ENCODE measurements at regions not wholly inside any gene's neighbourhood (a gene's known extent, or its start where the extent isn't known, plus 50 kb on each side); places are given as distances from the start of the nearest gene placed in this dataset.
"Not testable (repeated sequence)": the region's sequence is repeated elsewhere in the genome, so short reads cannot be mapped to it uniquely, and the experiment has no call there.

DNA sequence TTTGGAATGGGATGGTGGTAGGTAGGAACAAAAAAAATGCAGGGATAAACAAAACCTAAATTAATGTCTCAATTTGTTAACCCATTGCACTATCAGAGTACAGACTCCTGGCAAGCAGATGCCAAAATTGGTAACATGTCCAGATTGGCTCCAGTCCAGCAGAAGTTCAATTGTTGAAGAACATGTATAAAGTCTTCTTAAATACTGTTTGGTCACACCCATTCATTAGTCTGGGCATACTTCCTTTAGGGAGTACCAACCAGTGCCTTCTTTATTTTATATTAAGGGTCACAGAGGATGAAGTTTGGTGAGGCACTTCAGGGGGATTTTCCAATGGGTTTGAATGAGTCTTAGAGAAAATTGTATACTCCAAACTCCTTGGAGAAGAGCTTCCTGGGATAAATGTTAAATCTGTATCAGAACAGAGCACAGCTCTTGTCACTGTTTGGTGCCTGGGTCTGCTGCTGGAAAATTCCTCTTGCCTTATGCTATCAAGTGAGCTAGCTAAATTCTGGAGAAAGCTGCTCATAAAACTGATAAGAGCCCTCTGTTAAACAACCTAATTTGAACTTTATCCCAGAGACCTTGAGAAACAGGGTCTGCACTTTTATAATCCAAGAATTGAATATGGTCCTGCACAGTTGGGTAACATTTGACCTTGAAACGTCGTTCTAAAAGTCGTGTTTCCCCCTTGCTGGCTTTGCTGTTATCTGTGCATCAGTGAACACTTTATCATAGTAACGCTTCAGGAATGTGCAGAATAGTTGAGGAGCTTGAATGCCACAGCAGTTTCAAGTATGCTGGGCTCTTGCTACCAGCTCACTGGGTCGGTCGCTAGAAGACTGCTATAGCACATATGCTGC is 334.1 kb upstream of the CITED2 start:
- Mint-ChIP-seq H3K4me3 (no peak overlapping the region), H3K9me3 (ENCODE audit: insufficient read depth) (no peaks in the 10 kb centered on the region), H3K36me3 (ENCODE audit: low read depth) (no peaks in the 10 kb centered on the region), H3K27me3 (ENCODE audit: low read depth) (peaks cover 2% of the 10 kb centered on the region), H3K4me1 (ENCODE audit: low read depth) (no peaks in the 10 kb centered on the region), H3K27ac (no peak overlapping the region)
- ChIA-PET CTCF (no interaction called here), POLR2A (interaction anchor here (0.6 kb wide), 1 partner anchor 22 kb away, joined by 3 read pairs; no protein-coding TSS in a partner anchor)
- ATAC-seq, result no peak
- DNase-seq, result no peak

GRCh38 chr6:139706912-139707311 is 332.5 kb upstream of the CITED2 start:
- no peak overlapping the region for H3K27ac Mint-ChIP-seq
- DNase-seq, result no peak
- POLR2A ChIA-PET, result no interaction called here
- no peaks in the 10 kb centered on the region for H3K36me3 Mint-ChIP-seq (ENCODE audit: low read depth)
- CTCF ChIA-PET, result no interaction called here
- no peak for ATAC-seq
- no peak overlapping the region for H3K4me3 Mint-ChIP-seq
- no peaks in the 10 kb centered on the region for H3K4me1 Mint-ChIP-seq (ENCODE audit: low read depth)
- no peaks in the 10 kb centered on the region for H3K27me3 Mint-ChIP-seq (ENCODE audit: low read depth)
- H3K9me3 Mint-ChIP-seq (ENCODE audit: insufficient read depth), result no peaks in the 10 kb centered on the region

DNA sequence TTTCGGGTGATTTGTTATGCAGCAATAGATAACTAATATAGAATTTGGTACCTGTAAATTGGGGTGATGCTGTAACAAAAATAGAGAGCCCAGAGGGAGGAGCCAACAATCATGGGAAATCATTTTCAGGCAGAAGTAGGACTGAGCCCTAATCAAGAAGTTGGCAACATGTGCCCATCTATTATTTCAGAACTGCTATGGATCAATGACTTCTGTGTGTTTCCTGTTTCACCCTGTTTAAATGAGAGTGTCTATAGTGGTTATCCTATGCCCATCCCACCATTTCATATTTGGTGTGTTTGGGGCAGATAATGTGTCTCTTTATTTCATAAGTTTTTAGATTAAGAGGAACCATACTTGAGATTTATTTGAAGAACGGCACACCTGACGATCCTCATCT is 330.8 kb upstream of the CITED2 start:
- no peak for DNase-seq
- ChIA-PET POLR2A (no interaction called here), CTCF (no interaction called here)
- H3K27me3 Mint-ChIP-seq (ENCODE audit: low read depth), result no peaks in the 10 kb centered on the region
- H3K36me3 Mint-ChIP-seq (ENCODE audit: low read depth), result no peaks in the 10 kb centered on the region
- no peaks in the 10 kb centered on the region for H3K9me3 Mint-ChIP-seq (ENCODE audit: insufficient read depth)
- no peak overlapping the region for H3K4me3 Mint-ChIP-seq
- no peaks in the 10 kb centered on the region for H3K4me1 Mint-ChIP-seq (ENCODE audit: low read depth)
- no peak for ATAC-seq
- H3K27ac Mint-ChIP-seq, result no peak overlapping the region

- ChIA-PET POLR2A (interaction anchor here (0.6 kb wide), 1 partner anchor 17 kb away, joined by 3 read pairs; no protein-coding TSS in a partner anchor), CTCF (no interaction called here)
- DNase-seq (no peak), ATAC-seq (no peak)
- no peaks in the 10 kb centered on the region for H3K27me3 Mint-ChIP-seq (ENCODE audit: low read depth)
- no peaks in the 10 kb centered on the region for H3K9me3 Mint-ChIP-seq (ENCODE audit: insufficient read depth)
- H3K27ac Mint-ChIP-seq, result no peak overlapping the region
- H3K36me3 Mint-ChIP-seq (ENCODE audit: low read depth), result no peaks in the 10 kb centered on the region
- no peaks in the 10 kb centered on the region for H3K4me1 Mint-ChIP-seq (ENCODE audit: low read depth)
- H3K4me3 Mint-ChIP-seq, result no peak overlapping the region
Observed at GRCh38 chr6:139703780-139704179, 329.3 kb upstream of the CITED2 start.

DNA sequence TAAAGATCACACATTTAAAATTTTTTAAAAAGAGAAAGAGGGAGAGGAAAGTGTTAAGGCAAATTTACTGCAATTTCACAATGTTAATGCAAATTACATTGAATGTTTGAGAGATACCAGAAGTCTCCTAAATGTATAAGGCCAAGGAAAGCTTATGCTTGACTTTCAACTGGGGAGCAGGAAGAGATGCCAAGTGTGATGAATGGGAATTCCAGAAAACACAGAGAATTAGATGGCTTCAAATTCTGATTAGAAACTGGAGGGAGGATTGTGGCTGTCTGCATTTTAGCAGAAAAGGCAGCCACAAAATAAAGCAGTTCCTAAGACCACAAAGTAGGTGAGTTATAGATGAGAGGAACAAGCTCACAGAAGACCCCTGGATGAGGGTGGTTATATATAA is 328.3 kb upstream of the CITED2 start:
- H3K9me3 Mint-ChIP-seq (ENCODE audit: insufficient read depth), result no peaks in the 10 kb centered on the region
- H3K27me3 Mint-ChIP-seq (ENCODE audit: low read depth), result no peaks in the 10 kb centered on the region
- no peaks in the 10 kb centered on the region for H3K36me3 Mint-ChIP-seq (ENCODE audit: low read depth)
- CTCF ChIA-PET, result no interaction called here
- no peaks in the 10 kb centered on the region for H3K4me1 Mint-ChIP-seq (ENCODE audit: low read depth)
- DNase-seq, result no peak
- POLR2A ChIA-PET, result no interaction called here
- H3K4me3 Mint-ChIP-seq, result no peak overlapping the region
- no peak overlapping the region for H3K27ac Mint-ChIP-seq
- no peak for ATAC-seq

GRCh38 chr6:139701695-139702094 is 327.2 kb upstream of the CITED2 start:
- H3K27ac Mint-ChIP-seq, result no peak overlapping the region
- no peaks in the 10 kb centered on the region for H3K36me3 Mint-ChIP-seq (ENCODE audit: low read depth)
- no peaks in the 10 kb centered on the region for H3K27me3 Mint-ChIP-seq (ENCODE audit: low read depth)
- ChIA-PET POLR2A (no interaction called here), CTCF (no interaction called here)
- no peak overlapping the region for H3K4me3 Mint-ChIP-seq
- H3K9me3 Mint-ChIP-seq (ENCODE audit: insufficient read depth), result no peaks in the 10 kb centered on the region
- no peaks in the 10 kb centered on the region for H3K4me1 Mint-ChIP-seq (ENCODE audit: low read depth)
- DNase-seq, result no peak
- no peak for ATAC-seq

DNA sequence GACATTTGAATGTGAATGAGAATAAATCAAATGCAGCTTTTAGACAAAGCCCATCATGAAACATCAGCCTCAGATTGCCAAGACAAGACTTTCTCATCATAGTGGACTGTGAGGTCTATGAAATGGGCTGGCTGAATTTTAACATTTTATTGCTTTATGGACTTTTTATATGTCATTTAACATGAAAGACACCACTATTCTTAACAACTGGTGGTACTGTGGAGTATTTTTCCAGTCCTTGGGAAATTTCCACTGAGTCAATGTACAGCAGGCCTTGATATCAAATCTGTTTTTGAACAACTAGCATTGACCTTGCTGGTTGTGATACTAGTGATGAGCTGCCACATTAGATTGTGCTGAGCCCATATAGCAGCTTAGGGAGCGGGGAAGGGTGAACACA is 326.6 kb upstream of the CITED2 start:
- no peaks in the 10 kb centered on the region for H3K9me3 Mint-ChIP-seq (ENCODE audit: insufficient read depth)
- ChIA-PET CTCF (no interaction called here), POLR2A (interaction anchor here (1.5 kb wide), 1 partner anchor 327 kb away, joined by 4 read pairs; no protein-coding TSS in a partner anchor)
- H3K4me1 Mint-ChIP-seq (ENCODE audit: low read depth), result no peaks in the 10 kb centered on the region
- no peaks in the 10 kb centered on the region for H3K36me3 Mint-ChIP-seq (ENCODE audit: low read depth)
- H3K27me3 Mint-ChIP-seq (ENCODE audit: low read depth), result no peaks in the 10 kb centered on the region
- DNase-seq, result no peak
- no peak overlapping the region for H3K27ac Mint-ChIP-seq
- no peak for ATAC-seq
- H3K4me3 Mint-ChIP-seq, result no peak overlapping the region

DNA sequence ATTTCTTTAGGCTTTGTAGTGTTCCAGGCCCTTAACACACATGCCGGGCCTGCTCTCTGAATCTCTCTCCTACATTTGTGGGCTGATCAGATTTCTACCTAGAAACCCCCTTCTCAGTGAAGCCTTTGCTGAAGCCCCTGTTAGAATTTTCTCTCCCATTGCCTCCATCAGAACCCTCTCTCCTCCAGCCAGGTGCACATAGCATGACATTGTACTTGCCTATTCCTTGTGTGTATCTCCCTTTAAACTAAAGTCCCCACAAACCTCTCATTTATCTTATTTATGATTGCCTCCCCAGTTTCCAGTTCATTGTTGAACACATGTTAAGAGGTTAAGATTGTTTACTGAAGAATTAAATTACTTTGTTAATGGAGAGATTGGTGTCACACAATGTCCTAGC is 325.5 kb upstream of the CITED2 start:
- Mint-ChIP-seq H3K9me3 (ENCODE audit: insufficient read depth) (no peaks in the 10 kb centered on the region), H3K4me3 (no peak overlapping the region), H3K36me3 (ENCODE audit: low read depth) (no peaks in the 10 kb centered on the region), H3K27me3 (ENCODE audit: low read depth) (no peaks in the 10 kb centered on the region), H3K4me1 (ENCODE audit: low read depth) (no peaks in the 10 kb centered on the region), H3K27ac (no peak overlapping the region)
- CTCF ChIA-PET, result no interaction called here
- ATAC-seq (no peak), DNase-seq (no peak)
- POLR2A ChIA-PET, result interaction anchor here (1.5 kb wide), 1 partner anchor 326 kb away, joined by 4 read pairs; no protein-coding TSS in a partner anchor

DNA sequence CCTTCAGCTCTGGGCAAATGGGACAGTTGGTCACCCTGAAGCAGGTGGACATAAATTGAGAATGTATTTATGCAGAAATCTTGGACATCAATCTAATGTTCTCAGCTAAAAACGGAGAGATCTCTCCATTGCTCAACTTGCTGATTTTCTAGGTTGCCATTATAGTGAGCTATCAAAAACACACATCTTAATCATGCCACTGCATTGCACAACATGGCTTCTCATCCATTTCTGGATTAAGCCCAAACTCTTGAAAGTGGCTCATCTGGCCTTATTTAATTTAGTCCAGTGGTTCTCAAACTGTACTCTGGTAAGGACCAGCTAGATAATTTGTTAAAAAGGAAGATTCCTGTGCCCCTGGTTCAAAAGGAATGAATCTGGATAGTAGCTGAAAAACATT is 324.9 kb upstream of the CITED2 start:
- no peaks in the 10 kb centered on the region for H3K27me3 Mint-ChIP-seq (ENCODE audit: low read depth)
- H3K27ac Mint-ChIP-seq, result no peak overlapping the region
- H3K9me3 Mint-ChIP-seq (ENCODE audit: insufficient read depth), result no peaks in the 10 kb centered on the region
- no peak for ATAC-seq
- no peak for DNase-seq
- ChIA-PET POLR2A (interaction anchor here (1.5 kb wide), 1 partner anchor 325 kb away, joined by 4 read pairs; no protein-coding TSS in a partner anchor), CTCF (no interaction called here)
- H3K4me1 Mint-ChIP-seq (ENCODE audit: low read depth), result no peaks in the 10 kb centered on the region
- H3K36me3 Mint-ChIP-seq (ENCODE audit: low read depth), result no peaks in the 10 kb centered on the region
- no peak overlapping the region for H3K4me3 Mint-ChIP-seq

DNA sequence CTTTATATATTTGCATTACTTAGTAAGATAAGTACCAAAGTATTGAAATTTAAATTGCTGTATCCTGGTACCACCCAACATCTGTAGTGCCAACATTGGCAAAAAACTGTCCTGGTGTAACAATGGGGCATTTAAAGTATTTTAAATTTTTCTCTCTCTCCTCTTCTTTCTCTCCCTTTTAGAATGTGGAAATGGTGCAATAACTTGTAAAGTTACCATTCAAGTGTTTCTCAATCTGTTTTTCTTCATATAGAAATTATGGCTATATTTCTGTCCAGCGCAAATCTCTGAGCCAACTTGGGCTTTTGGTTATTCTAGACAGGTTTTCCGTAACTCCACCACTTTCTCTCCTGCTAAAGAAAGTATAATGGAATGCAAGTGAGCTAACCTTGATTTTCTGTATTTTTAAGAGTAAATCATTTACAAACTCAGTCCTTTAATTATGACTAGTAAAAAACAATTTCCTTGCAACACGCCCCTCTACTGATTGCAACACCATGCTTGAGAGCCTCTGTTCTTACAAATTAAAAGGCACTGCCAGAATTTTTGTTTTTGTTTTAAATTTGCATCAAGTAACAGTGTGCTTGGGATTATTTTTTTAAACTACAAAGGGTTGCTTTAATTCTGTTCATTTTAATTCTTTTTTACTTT is 324.2 kb upstream of the CITED2 start:
- ChIA-PET POLR2A (no interaction called here), CTCF (no interaction called here)
- Mint-ChIP-seq H3K9me3 (ENCODE audit: insufficient read depth) (no peaks in the 10 kb centered on the region), H3K27me3 (ENCODE audit: low read depth) (no peaks in the 10 kb centered on the region), H3K4me1 (ENCODE audit: low read depth) (no peaks in the 10 kb centered on the region), H3K36me3 (ENCODE audit: low read depth) (no peaks in the 10 kb centered on the region), H3K27ac (no peak overlapping the region), H3K4me3 (no peak overlapping the region)
- ATAC-seq (no peak), DNase-seq (no peak)

DNA sequence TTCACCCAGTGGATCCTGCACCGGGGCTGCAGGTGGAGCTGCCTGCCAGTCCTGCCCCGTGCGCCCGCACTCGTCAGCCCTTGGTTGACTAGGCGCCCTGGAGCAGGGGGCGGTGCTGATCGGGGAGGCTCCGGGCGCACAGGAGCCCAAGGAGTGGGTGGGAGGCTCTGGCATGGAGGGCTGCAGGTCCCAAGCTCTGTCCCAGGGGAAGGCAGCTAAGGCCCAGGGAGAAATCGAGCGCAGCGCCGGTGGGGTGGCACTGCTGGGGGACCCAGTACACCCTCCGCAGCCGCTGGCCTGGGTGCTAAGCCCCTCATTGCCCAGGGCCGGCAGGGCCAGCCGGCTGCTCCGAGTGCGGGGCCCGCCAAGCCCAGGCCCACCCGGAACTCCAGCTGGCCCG is 323.4 kb upstream of the CITED2 start:
- H3K4me1 Mint-ChIP-seq (ENCODE audit: low read depth); ATAC-seq; H3K27ac Mint-ChIP-seq; DNase-seq; H3K36me3 Mint-ChIP-seq (ENCODE audit: low read depth); H3K27me3 Mint-ChIP-seq (ENCODE audit: low read depth); H3K4me3 Mint-ChIP-seq; POLR2A ChIA-PET; H3K9me3 Mint-ChIP-seq (ENCODE audit: insufficient read depth); CTCF ChIA-PET: not testable (repeated sequence)

DNA sequence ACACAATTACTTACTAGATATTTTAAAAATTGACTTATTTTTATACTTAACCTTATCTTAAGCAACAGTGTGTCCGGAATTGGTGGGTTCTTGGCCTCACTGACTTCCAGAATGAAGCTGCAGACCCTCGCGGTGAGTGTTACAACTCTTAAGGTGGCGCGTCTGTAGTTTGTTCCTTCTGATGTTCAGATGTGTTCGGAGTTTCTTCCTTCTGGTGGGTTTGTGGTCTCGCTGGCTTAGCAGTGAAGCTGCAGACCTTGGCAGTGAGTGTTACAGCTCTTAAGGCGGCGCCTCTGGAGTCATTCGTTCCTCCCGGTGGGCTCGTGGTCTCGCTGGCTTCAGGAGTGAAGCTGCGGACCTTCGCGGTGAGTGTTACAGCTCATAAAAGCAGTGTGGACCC is 322.5 kb upstream of the CITED2 start:
- H3K4me1 Mint-ChIP-seq (ENCODE audit: low read depth); H3K36me3 Mint-ChIP-seq (ENCODE audit: low read depth); ATAC-seq; H3K4me3 Mint-ChIP-seq; DNase-seq; CTCF ChIA-PET; H3K27me3 Mint-ChIP-seq (ENCODE audit: low read depth); H3K9me3 Mint-ChIP-seq (ENCODE audit: insufficient read depth); POLR2A ChIA-PET; H3K27ac Mint-ChIP-seq: not testable (repeated sequence)

Measured in activated CD8-positive, alpha-beta T cell treated with anti-CD3 and anti-CD28 coated beads, Interleukin-2, amount 10 ng/mL, durations not matched to agents 7 days and 5 days (primary cell).